B cell (primary cell): ENCODE measurements at regions not wholly inside any gene's neighbourhood (a gene's known extent, or its start where the extent isn't known, plus 50 kb on each side); places are given as distances from the start of the nearest gene placed in this dataset.

Source experiments
- ATAC-seq: fragments of 200-7000 bp; cut with Tn5 transposase; one replicate; pipeline ENCODE4 v1.10.0; 2021; ENCODE audit warnings: low read depth, mild to moderate bottlenecking, moderate number of reproducible peaks, moderate library complexity
- CTCF ChIA-PET: fragments of 350-600 bp; sonication (Branson Sonifier 250); formaldehyde crosslinking; loops from one replicate; lab custom pipeline; 2021; ENCODE audit warnings: antibody characterized with exemption, inconsistent platforms; lab: Charles Lee
- POLR2A ChIA-PET: fragments of 350-600 bp; sonication (Branson Sonifier 250); formaldehyde crosslinking; loops from one replicate; lab custom pipeline; 2021; ENCODE audit warnings: antibody characterized with exemption; lab: Charles Lee
- DNase-seq: peaks from one replicate; pipeline ENCODE4 v3.0.0; 2013
- H2AFZ ChIP-seq: 2 replicates; pipeline ENCODE4 v1.6.1; 2012; ENCODE audit warnings: mild to moderate bottlenecking, low read depth, low read length; ENCODE audit not compliant: insufficient read depth, poor library complexity, severe bottlenecking
- H3K27ac ChIP-seq, 2 donors: 1 replicate in 1 of 2; 2 replicates in 1 of 2; pipeline ENCODE4 v1.5.1; 2012 to 2013; ENCODE audit warnings: low read length in 2 of 2, mild to moderate bottlenecking in 2 of 2, moderate library complexity in 1 of 2
- H3K27me3 ChIP-seq, 4 experiments: fragments of 200-600 bp in 1 of 4; sonication (generic) in 1 of 4; replicated peaks in 1 of 4; 1 replicate in 2 of 4; 2 replicates in 2 of 4; pipeline versions ENCODE4 v1.6.1 to v1.7.0; 2013 to 2016; ENCODE audit warnings: low read length in 3 of 4, mild to moderate bottlenecking in 2 of 4, mixed read lengths in 1 of 4, moderate library complexity in 1 of 4; ENCODE audit not compliant: insufficient read depth in 4 of 4, control insufficient read depth in 3 of 4; ENCODE audit errors: control extremely low read depth in 1 of 4
- H3K36me3 ChIP-seq, 2 experiments: replicated peaks in 1 of 2; 1 replicate in 1 of 2; 2 replicates in 1 of 2; pipeline versions ENCODE4 v1.6.1 to v1.7.1; 2013; ENCODE audit warnings: low read length in 1 of 2; ENCODE audit not compliant: insufficient read depth in 2 of 2, control insufficient read depth in 1 of 2; ENCODE audit errors: control extremely low read depth in 1 of 2, extremely low read depth in 1 of 2
- H3K4me1 ChIP-seq, 2 donors: fragments of 200-600 bp in 1 of 2; sonication (generic) in 1 of 2; 1 replicate in 1 of 2; 2 replicates in 1 of 2; pipeline versions ENCODE4 v1.5.1 to v1.6.1; 2013 to 2017; ENCODE audit warnings: low read length in 2 of 2; ENCODE audit not compliant: control insufficient read depth in 2 of 2, insufficient read depth in 2 of 2
- H3K4me2 ChIP-seq: replicated peaks from 2 replicates; pipeline ENCODE3; 2012; ENCODE audit warnings: mild to moderate bottlenecking, low read depth, low read length; ENCODE audit not compliant: poor library complexity, severe bottlenecking
- H3K4me3 ChIP-seq, 5 experiments: fragments of 200-600 bp in 1 of 5; sonication (generic) in 1 of 5; 1 replicate in 3 of 5; 2 replicates in 2 of 5; pipeline versions ENCODE4 v1.5.1 to v1.7.0; 2011 to 2016; ENCODE audit warnings: low read length in 4 of 5, mild to moderate bottlenecking in 4 of 5, low read depth in 2 of 5, control low read depth in 1 of 5, moderate library complexity in 1 of 5; ENCODE audit not compliant: insufficient read depth in 1 of 5; ENCODE audit errors: control extremely low read depth in 1 of 5, extremely low read depth in 1 of 5
- H3K79me2 ChIP-seq: fragments of 200-600 bp; sonication (generic); one replicate; pipeline ENCODE4 v1.6.0; 2016; ENCODE audit warnings: low read length; ENCODE audit not compliant: control insufficient read depth, insufficient read depth
- H3K9ac ChIP-seq: fragments of 200-600 bp; sonication (generic); 2 replicates; pipeline ENCODE4 v1.6.1; 2017; ENCODE audit warnings: mild to moderate bottlenecking, low read length, moderate library complexity
- H3K9me3 ChIP-seq, 3 donors: one replicate each; pipeline versions ENCODE4 v1.6.1 to v1.7.1; 2013; ENCODE audit warnings: low read length in 2 of 3; ENCODE audit not compliant: control insufficient read depth in 2 of 3, insufficient read depth in 1 of 3; ENCODE audit errors: control extremely low read depth in 1 of 3
- H4K20me1 ChIP-seq: 2 replicates; pipeline ENCODE4 v1.6.0; 2012; ENCODE audit warnings: mild to moderate bottlenecking, low read length; ENCODE audit not compliant: insufficient read depth, control insufficient read depth, poor library complexity, severe bottlenecking
- H3K27ac Mint-ChIP-seq: one replicate; pipeline ENCODE4 v1.8.0; 2021; ENCODE audit warnings: mixed read lengths
- H3K27me3 Mint-ChIP-seq: one replicate; pipeline ENCODE4 v1.8.0; 2021; ENCODE audit warnings: mixed read lengths
- H3K4me1 Mint-ChIP-seq: one replicate; pipeline ENCODE4 v1.8.0; 2021; ENCODE audit warnings: mixed read lengths
- H3K4me3 Mint-ChIP-seq: one replicate; pipeline ENCODE4 v1.8.0; 2021; ENCODE audit warnings: mixed read lengths
- H3K9me3 Mint-ChIP-seq: one replicate; pipeline ENCODE4 v1.8.0; 2022; ENCODE audit warnings: mixed read lengths; ENCODE audit not compliant: insufficient read depth
- CTCF ChIP-seq: fragments of 200-600 bp; IDR thresholded peaks from one replicate; pipeline ENCODE4 v1.8.0; 2022; ENCODE audit warnings: antibody characterized with exemption, mild to moderate bottlenecking
- EZH2 ChIP-seq: IDR thresholded peaks from 2 replicates; pipeline ENCODE4 v1.6.1; 2012; ENCODE audit warnings: borderline replicate concordance, low read depth, mild to moderate bottlenecking, moderate library complexity, low read length; ENCODE audit not compliant: insufficient read depth, poor library complexity, severe bottlenecking
- whole genome bisulfite sequencing: methylation state at CpG from one replicate; pipeline ENCODE4 v1.1.5; 2013; ENCODE audit warnings: missing lambda C conversion rate; ENCODE audit not compliant: insufficient coverage; 5-methylcytosine and 5-hydroxymethylcytosine counted together
- intact Hi-C: fragments of 100-400 bp; cut with micrococcal nuclease; formaldehyde crosslinking; loops from one replicate; pipeline ENCODE4 v1.10.0; 2022

- Histone ChIP-seq H3K4me3 (no peak overlapping the region), H3K9ac (no peak overlapping the region), H3K4me2 (no peak overlapping the region), H2AFZ (no peak overlapping the region), H3K79me2 (no peaks in the 10 kb centered on the region), H3K36me3 (no peaks in the 10 kb centered on the region), H3K27me3 (peaks cover 0 to 4% (median 0%) of the 10 kb centered on the region in 4 experiments), H3K27ac (no peak overlapping the region), H3K9me3 (peaks cover 0 to 5% (median 4%) of the 10 kb centered on the region in 3 donors), H4K20me1 (no peaks in the 10 kb centered on the region), H3K4me1 (no peaks in the 10 kb centered on the region)
- Mint-ChIP-seq H3K27me3 (peaks cover 15% of the 10 kb centered on the region), H3K4me1 (no peaks in the 10 kb centered on the region), H3K27ac (no peak overlapping the region), H3K4me3 (no peak overlapping the region), H3K9me3 (no peaks in the 10 kb centered on the region)
- TF ChIP-seq CTCF (no peak), EZH2 (no peak)
- ATAC-seq (no peak), DNase-seq (no peak)
- ChIA-PET CTCF (no interaction called here), POLR2A (no interaction called here)
- no CpG with 5 or more reads among the region's 1 CpG for WGBS
- intact Hi-C loops: no loop called here
These were observed 61.6 kb upstream of the DAB2 start for GRCh38 chr5:39486361-39486760.

- Histone ChIP-seq H3K27me3 (peaks cover 0 to 4% (median 0%) of the 10 kb centered on the region in 4 experiments), H2AFZ (no peak overlapping the region), H3K4me2 (no peak overlapping the region), H4K20me1 (no peaks in the 10 kb centered on the region), H3K79me2 (no peaks in the 10 kb centered on the region), H3K27ac (no peak overlapping the region), H3K9ac (no peak overlapping the region), H3K36me3 (no peaks in the 10 kb centered on the region), H3K4me1 (no peaks in the 10 kb centered on the region), H3K4me3 (no peak overlapping the region), H3K9me3 (peaks cover 0 to 5% (median 2%) of the 10 kb centered on the region in 3 donors)
- Mint-ChIP-seq H3K9me3 (no peaks in the 10 kb centered on the region), H3K27me3 (peaks cover 15% of the 10 kb centered on the region), H3K27ac (no peak overlapping the region), H3K4me1 (no peaks in the 10 kb centered on the region), H3K4me3 (no peak overlapping the region)
- WGBS: no CpG with 5 or more reads among the region's 2 CpGs
- intact Hi-C loops: no loop called here
- POLR2A ChIA-PET: no interaction called here
- no peak for DNase-seq
- ATAC-seq: no peak
- TF ChIP-seq CTCF: no peak
- no peak for TF ChIP-seq EZH2
- CTCF ChIA-PET: no interaction called here
These were observed 60.3 kb upstream of the DAB2 start for GRCh38 chr5:39485079-39485478.
